OCI-LY3 (cell line): ENCODE measurements at regions not wholly inside any gene's neighbourhood (a gene's known extent, or its start where the extent isn't known, plus 50 kb on each side); places are given as distances from the start of the nearest gene placed in this dataset.

Source experiments
- CTCF ChIP-seq: fragments of 200-600, 300-600 bp; sonication (generic); IDR thresholded peaks from 2 replicates; pipeline ENCODE4 v1.5.1; 2014; ENCODE audit warnings: antibody characterized with exemption, low read length, low read depth
- EZH2phosphoT487 ChIP-seq: fragments of 200-600 bp; shearing (Covaris generic); IDR thresholded peaks from 2 replicates; pipeline ENCODE4 v1.6.1; 2018; ENCODE audit warnings: antibody characterized with exemption, mixed run types, low read depth

DNA sequence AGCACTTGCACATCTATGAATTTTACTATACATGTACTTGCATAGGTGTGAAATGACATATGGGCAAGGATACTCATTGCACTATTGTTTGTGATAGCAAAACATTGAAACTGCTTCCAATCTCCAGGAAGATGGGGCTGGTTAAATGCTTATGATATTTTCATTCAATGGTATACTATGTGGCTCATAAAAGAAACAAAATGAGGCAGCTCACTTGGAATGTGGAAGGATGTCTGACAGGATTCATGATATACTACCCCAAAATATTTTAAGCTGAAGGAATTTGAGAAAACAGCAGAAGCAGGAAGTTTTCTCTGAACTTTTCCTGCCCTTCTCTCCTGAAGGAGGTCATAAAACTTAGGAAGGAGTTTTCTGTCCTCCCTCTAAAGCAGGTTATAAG lies 99.6 kb upstream of the CAST start:
- TF ChIP-seq CTCF: no peak
- TF ChIP-seq EZH2phosphoT487: no peak
